ENCODE measurements at regions not wholly inside any gene's neighbourhood (a gene's known extent, or its start where the extent isn't known, plus 50 kb on each side); places are given as distances from the start of the nearest gene placed in this dataset.

DNA sequence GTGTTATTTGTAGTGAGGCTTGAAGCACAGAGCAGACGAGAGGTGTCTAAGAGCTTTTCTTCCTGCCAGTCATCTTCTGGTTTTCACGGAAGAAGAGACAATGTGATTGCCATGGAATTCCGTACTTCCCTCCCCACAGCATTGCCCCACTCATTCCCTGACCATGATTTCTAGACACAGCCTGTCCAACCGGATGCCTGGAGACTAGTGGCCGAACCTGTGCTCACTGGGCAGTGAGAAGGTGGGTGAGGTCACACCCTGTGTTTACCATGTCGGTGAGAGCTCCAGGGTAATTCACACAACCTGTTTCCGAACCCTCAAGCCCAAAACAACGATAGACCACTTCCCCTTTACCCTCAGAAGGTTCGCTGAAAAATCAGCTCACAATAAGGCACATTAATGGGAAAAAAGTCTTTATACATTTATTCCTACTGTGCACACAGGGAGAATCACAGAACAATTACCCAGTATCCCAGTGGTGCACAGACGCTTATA is 271.9 kb upstream of the FMN2 start:
- DNase-seq: no peak

- DNase-seq: no peak
These were observed 267.8 kb upstream of the FMN2 start for GRCh38 chr1:239823852-239824251.

DNA sequence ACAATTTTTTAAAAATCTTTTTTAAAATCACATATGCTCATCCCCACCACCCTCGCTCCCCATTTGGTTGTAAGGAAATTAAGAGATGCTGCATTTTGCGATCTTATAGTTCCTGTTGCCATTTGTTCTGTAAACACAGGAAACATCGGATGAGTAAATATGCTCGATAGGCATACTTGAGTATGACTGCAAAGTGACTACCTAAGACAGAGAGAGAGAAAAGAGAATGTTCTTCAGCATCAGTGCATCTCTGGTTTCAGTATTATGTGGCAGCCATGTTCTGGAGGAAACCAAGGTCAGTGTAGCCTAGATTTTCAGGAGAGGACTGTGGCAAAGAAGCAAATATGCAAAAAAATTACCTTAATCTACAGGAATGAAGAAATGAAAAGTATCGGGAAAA is 265.5 kb upstream of the FMN2 start:
- no peak for DNase-seq

GRCh38 chr1:239826736-239827135 is 264.9 kb upstream of the FMN2 start:
- DNase-seq: no peak

- no peak for DNase-seq
These were observed 262.1 kb upstream of the FMN2 start for GRCh38 chr1:239829535-239829934.

- no peak for DNase-seq
These were observed 259.9 kb upstream of the FMN2 start for GRCh38 chr1:239831577-239832355.

DNA sequence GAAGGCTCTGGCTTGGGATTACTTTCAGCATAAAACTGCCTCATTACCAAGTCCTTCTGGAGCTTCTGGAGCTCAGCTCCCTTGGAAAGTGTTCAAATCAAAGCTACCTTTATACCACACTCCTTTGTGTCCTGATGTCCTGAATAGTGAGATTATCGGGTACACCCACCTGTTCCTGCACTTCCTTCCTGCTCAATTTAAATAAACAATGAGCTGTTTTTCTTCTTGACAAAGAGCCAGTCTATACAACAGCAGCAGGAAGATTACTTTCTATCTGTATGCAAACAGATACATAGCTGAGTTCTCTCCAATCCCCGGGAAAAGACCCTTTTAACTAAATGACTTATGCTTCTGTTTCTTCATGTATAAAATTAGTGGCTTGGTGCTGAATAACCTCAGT is 258.0 kb upstream of the FMN2 start:
- no peak for DNase-seq

DNA sequence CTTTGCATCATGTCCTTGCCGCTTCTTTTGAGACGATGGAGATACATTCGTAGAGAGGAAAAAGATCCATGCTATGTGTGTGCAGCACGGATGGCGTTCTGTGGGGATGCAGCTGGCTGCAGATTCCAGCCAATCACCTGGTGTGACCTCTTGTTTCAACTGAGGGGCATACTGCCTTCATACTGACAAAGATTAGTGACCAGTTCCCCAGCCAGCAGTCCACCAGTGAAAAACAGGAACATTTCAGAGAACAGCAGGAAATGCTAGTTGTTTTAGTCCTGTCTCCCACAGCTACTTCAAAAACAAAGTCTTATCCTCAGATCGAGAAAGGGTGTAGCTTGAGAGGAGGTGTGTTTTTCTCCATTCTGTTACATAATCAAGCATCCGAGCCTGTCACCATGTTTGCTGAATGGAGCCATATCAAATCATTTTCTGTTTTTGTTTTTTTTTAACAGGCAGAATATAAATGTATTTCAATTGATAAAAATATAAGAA is 255.7 kb upstream of the FMN2 start:
- no peak for DNase-seq

DNA sequence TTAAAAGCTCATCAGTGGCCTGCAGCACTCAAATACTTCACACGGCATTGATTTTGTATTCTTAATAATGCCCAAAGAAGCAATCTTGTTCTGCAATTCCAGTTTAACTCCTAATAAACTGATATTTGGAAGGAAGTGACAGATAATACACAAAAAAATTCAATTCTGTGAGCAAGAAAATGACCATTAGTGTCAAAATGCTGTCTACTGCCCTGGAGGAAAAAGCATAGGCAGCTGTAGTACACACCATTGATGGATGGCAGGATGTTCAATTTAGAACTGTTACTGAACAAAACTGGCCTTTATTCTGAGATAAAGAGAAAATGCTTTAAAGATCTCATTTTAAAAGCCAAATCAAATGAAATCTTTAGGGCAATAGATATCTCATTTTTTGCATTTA is 251.3 kb upstream of the FMN2 start:
- no peak for DNase-seq

DNA sequence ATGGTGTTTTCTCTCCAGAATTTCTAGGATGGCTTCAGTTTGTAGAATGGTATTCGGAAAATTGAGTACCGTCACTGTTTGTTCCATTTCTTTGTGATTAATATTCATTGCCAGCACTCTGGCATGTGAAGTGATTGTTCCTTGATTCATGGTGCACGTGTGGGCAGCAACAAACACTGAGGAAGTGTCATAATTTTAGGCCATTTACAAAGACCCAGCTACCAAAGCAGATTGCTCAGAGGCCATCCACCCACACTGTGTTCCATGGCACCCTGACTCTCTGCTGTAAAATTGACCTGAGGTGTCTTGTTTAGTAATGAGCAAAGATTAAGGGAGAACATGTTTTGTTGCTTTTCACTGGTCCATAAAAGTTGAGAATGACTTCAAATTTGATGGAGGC is 250.9 kb upstream of the FMN2 start:
- no peak for DNase-seq

DNA sequence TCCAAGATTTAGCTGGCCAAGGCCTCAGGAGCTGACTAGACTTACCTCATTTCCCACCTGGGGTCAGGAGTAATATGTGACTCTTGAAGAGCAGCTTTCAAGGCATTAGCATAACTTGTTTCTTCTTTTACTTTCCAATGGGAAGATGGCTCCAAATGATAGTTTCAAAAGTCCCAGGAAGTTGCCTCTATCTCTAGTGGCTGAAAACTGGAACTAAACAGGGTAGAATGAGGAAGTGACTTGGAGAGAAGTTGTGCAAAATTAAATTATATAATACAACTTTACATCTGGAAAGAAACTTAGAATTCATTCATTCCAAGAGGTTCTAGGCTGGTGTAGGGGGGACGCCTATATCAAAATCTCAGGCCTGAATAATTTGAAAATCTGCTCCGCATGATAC is 250.1 kb upstream of the FMN2 start:
- DNase-seq: no peak

DNA sequence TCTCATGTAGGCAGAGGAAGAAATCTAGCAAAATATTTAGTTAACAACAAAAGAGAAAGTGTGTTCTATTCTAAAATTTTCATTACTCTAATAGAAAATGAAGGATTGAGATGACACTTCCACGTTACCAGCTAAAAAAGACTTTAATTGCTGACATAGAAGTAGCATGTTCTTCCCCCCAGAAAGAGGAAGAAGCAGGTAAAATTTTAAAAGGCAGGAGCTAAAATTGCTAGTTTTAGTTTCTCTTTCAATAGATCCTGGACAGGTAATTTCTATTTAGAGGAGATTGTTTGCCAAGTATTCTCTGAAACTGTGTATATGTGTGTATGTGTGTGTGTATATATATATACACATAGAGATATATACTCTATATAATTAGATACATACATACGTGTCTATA is 248.1 kb upstream of the FMN2 start:
- DNase-seq: no peak

GRCh38 chr1:239844833-239845232 is 246.8 kb upstream of the FMN2 start:
- DNase-seq: no peak

- DNase-seq: no peak
These were observed 236.8 kb upstream of the FMN2 start for GRCh38 chr1:239854922-239855321.

GRCh38 chr1:239856067-239856466 is 235.6 kb upstream of the FMN2 start:
- DNase-seq: no peak

- DNase-seq: no peak
These were observed 234.8 kb upstream of the FMN2 start for GRCh38 chr1:239856924-239857323.

- DNase-seq: no peak
These were observed 233.6 kb upstream of the FMN2 start for GRCh38 chr1:239858057-239858456.

DNA sequence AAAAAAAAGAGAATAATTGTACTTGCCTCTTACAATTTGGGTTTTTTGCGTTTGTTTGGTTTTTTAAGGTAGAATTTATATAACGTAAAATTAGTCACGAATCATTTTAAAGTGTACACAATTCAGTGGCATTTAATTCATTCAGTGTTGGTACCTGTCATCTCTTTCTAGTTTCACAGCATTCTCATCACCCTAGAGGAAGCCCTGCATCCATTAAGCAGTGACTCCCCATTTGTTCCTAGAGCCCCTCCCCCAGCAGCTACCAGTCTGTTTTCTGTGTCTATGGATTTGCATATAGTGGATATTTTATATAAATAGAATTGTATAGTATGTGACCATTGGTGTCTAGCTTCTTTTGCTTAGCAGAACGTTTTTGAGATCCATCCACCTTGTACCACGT is 233.2 kb upstream of the FMN2 start:
- DNase-seq: no peak

DNA sequence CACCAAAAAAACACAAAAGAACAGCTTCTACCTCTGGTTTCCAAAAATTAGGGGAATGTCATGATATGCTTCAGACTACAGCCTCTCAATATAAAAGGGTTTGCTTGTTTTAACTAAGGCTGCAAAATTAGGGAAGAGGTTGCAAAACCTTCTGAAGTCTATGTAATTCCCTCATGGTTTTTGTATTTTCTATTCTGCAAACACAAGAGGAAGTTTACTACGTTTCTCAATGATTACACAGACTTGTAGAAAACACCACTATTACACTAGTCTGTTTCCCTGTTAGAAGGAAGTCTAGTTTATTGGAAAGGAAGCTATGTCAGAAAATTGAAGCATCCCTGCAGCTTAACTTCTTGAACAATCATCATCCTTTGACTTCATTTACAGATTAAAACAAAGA is 229.7 kb upstream of the FMN2 start:
- no peak for DNase-seq

GRCh38 chr1:239868058-239868832 is 223.4 kb upstream of the FMN2 start:
- peak; percentile 4 for DNase-seq

- DNase-seq: no peak
These were observed 221.5 kb upstream of the FMN2 start for GRCh38 chr1:239870194-239870593.

GRCh38 chr1:239872626-239873025 is 219.1 kb upstream of the FMN2 start:
- DNase-seq: no peak

GRCh38 chr1:239874831-239875230 is 216.9 kb upstream of the FMN2 start:
- DNase-seq: no peak

Data from renal pelvis (tissue), 1 donor.